NCI-H510A treated with DMSO at 0.1 percent for 48 hours (cell line): ENCODE measurements at regions not wholly inside any gene's neighbourhood (a gene's known extent, or its start where the extent isn't known, plus 50 kb on each side); places are given as distances from the start of the nearest gene placed in this dataset.
"Not testable (repeated sequence)": the region's sequence is repeated elsewhere in the genome, so short reads cannot be mapped to it uniquely, and the experiment has no call there.

Experiments used
- DNase-seq: peaks from one replicate; lab custom pipeline; 2025; lab: John Stamatoyannopoulos, UW

- no peak for DNase-seq
Observed at GRCh38 chr7:130789436-130789835, 55.4 kb upstream of the KLF14 start.

- DNase-seq = no peak
Observed at GRCh38 chr7:130791746-130792145, 57.7 kb upstream of the KLF14 start.

- no peak for DNase-seq
Observed at GRCh38 chr7:130793855-130794618, 60.0 kb upstream of the KLF14 start.

GRCh38 chr7:130794619-130794922, 60.6 kb upstream of the KLF14 start:
- no peak for DNase-seq

- not testable (repeated sequence) for DNase-seq
Observed at GRCh38 chr7:130796425-130796824, 62.4 kb upstream of the KLF14 start.

- DNase-seq = no peak
Observed at GRCh38 chr7:130803127-130803526, 69.1 kb upstream of the KLF14 start.

- no peak for DNase-seq
Observed at GRCh38 chr7:130804220-130804619, 70.2 kb upstream of the KLF14 start.

- DNase-seq = not testable (repeated sequence)
Observed at GRCh38 chr7:130812819-130813218, 78.8 kb upstream of the KLF14 start.

GRCh38 chr7:130814778-130815335, 80.8 kb upstream of the KLF14 start:
- no peak for DNase-seq

GRCh38 chr7:130818056-130818455, 84.0 kb upstream of the KLF14 start:
- no peak for DNase-seq

GRCh38 chr7:130821864-130822263, 87.9 kb upstream of the KLF14 start:
- no peak for DNase-seq

GRCh38 chr7:130822642-130823041, 88.6 kb upstream of the KLF14 start:
- DNase-seq = no peak

- DNase-seq = no peak
Observed at GRCh38 chr7:130823060-130823459, 89.1 kb upstream of the KLF14 start.

- DNase-seq = no peak
Observed at GRCh38 chr7:130825819-130826218, 91.8 kb upstream of the KLF14 start.

- no peak for DNase-seq
Observed at GRCh38 chr7:130829415-130829814, 95.4 kb upstream of the KLF14 start.

GRCh38 chr7:130831322-130831721, 97.3 kb upstream of the KLF14 start:
- DNase-seq = no peak

- DNase-seq = peak; percentile 47
Observed at GRCh38 chr7:130831817-130832481, 97.9 kb upstream of the KLF14 start.

- DNase-seq = no peak
Observed at GRCh38 chr7:130838738-130839137, 104.7 kb upstream of the KLF14 start.

- no peak for DNase-seq
Observed at GRCh38 chr7:130840599-130840998, 106.6 kb upstream of the KLF14 start.

- DNase-seq = no peak
Observed at GRCh38 chr7:130841416-130841815, 107.4 kb upstream of the KLF14 start.

- no peak for DNase-seq
Observed at GRCh38 chr7:130843703-130844102, 109.7 kb upstream of the KLF14 start.

GRCh38 chr7:130844811-130845580, 111.0 kb upstream of the KLF14 start:
- no peak for DNase-seq

- no peak for DNase-seq
Observed at GRCh38 chr7:130845581-130846085, 111.6 kb upstream of the KLF14 start.
